GM12892 (cell line): ENCODE measurements at regions not wholly inside any gene's neighbourhood (a gene's known extent, or its start where the extent isn't known, plus 50 kb on each side); places are given as distances from the start of the nearest gene placed in this dataset.

Source experiments
- POLR2AphosphoS5 ChIP-seq: IDR thresholded peaks from 2 replicates; pipeline ENCODE4 v1.6.1; 2011; ENCODE audit warnings: low read depth, low read length, control low read depth
- TAF1 ChIP-seq: IDR thresholded peaks from 2 replicates; pipeline ENCODE4 v1.6.1; 2011; ENCODE audit warnings: low read depth, mild to moderate bottlenecking, control low read depth, low read length, borderline replicate concordance

DNA sequence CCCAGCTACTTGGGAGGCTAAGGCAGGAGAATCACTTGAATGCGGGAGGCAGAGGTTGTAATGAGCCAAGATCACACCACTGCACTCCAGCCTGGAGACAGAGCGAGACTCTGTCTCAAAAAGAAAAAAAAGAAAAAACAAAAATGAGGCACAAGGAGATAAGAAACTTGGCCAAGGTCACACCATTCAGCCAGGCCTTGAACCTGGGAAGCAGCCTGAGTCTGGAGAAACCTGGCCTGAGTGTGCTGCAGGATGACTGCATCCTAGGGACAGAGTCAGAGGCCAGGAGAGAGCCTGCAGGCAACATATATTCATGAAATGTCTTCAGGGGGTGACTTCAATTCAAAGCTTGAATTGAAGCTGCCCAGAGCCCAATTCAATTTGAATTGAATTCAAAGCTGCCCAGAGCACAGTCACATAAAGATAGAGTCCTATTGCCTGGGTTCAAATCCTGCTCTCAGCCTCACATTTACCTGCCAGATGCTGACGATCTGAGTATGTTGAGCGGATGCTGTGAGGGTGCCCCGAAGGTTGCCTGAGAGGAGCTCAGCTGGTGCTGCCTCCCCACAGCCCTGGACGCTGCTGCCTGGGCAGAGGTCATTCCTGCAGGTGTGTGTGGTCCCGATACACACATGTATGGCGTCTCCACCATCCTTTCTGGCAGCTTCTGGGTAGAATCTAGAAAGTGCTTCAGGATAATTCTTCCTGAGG is 307.7 kb downstream of the AJAP1 start:
- no peak for TF ChIP-seq POLR2AphosphoS5
- TF ChIP-seq TAF1 = no peak
